ENCODE measurements at regions not wholly inside any gene's neighbourhood (a gene's known extent, or its start where the extent isn't known, plus 50 kb on each side); places are given as distances from the start of the nearest gene placed in this dataset.

GRCh38 chr3:177550667-177551066 is 353.4 kb upstream of the TBL1XR1 start:
- no peak overlapping the region for H3K27ac ChIP-seq (ENCODE audit: low read depth in 1 of 2, low read length in 2 of 2)
- no peaks in the 10 kb centered on the region for H3K9me3 ChIP-seq (ENCODE audit: control insufficient read depth in 4 of 4, low read length in 3 of 4)
- TF ChIP-seq TAF1 (conservative IDR thresholded peaks at IDR 0.05) (no peak), HNF4G (IDR thresholded peaks at IDR 0.05) (no peak), HNF4A (conservative IDR thresholded peaks at IDR 0.05) (no peak)
- TF ChIP-seq, protein P1, sequence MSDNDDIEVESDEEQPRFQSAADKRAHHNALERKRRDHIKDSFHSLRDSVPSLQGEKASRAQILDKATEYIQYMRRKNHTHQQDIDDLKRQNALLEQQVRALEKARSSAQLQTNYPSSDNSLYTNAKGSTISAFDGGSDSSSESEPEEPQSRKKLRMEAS (IDR thresholded peaks at IDR 0.05): no peak
- TF ChIP-seq, protein P2, sequence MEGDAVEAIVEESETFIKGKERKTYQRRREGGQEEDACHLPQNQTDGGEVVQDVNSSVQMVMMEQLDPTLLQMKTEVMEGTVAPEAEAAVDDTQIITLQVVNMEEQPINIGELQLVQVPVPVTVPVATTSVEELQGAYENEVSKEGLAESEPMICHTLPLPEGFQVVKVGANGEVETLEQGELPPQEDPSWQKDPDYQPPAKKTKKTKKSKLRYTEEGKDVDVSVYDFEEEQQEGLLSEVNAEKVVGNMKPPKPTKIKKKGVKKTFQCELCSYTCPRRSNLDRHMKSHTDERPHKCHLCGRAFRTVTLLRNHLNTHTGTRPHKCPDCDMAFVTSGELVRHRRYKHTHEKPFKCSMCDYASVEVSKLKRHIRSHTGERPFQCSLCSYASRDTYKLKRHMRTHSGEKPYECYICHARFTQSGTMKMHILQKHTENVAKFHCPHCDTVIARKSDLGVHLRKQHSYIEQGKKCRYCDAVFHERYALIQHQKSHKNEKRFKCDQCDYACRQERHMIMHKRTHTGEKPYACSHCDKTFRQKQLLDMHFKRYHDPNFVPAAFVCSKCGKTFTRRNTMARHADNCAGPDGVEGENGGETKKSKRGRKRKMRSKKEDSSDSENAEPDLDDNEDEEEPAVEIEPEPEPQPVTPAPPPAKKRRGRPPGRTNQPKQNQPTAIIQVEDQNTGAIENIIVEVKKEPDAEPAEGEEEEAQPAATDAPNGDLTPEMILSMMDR (IDR thresholded peaks at IDR 0.05; ENCODE audit: low read depth, low read length, missing input control): no peak
- H3K27me3 ChIP-seq (ENCODE audit: control insufficient read depth in 4 of 4, insufficient read depth in 4 of 4, low read length in 3 of 4): no peaks in the 10 kb centered on the region
- no peak overlapping the region for H3K4me3 ChIP-seq (ENCODE audit: low read depth in 1 of 3, low read length in 3 of 3)
- WGBS: 99% methylated on average over 1 of the region's 1 CpG
- no peak for DNase-seq (ENCODE audit: low spot score)
- no peak overlapping the region for H3K9ac ChIP-seq (ENCODE audit: low read depth in 1 of 2, low read length in 2 of 2)
- no peaks in the 10 kb centered on the region for H3K36me3 ChIP-seq (ENCODE audit: control insufficient read depth in 4 of 4, insufficient read depth in 3 of 4, low read depth in 1 of 4, low read length in 3 of 4)
- H3K4me1 ChIP-seq (ENCODE audit: control insufficient read depth in 4 of 4, insufficient read depth in 4 of 4, low read length in 3 of 4): no peaks in the 10 kb centered on the region

- TF ChIP-seq TAF1 (conservative IDR thresholded peaks at IDR 0.05) (no peak), RAD21 (IDR thresholded peaks at IDR 0.05) (peak in 1 of 2 donors; percentile 31)
- no peaks in the 10 kb centered on the region for H3K9me3 ChIP-seq (ENCODE audit: control insufficient read depth in 4 of 4, low read length in 3 of 4)
- no peak overlapping the region for H3K27ac ChIP-seq (ENCODE audit: low read depth in 1 of 2, low read length in 2 of 2)
- no peaks in the 10 kb centered on the region for H3K27me3 ChIP-seq (ENCODE audit: control insufficient read depth in 4 of 4, insufficient read depth in 4 of 4, low read length in 3 of 4)
- 78% methylated on average over 4 of the region's 4 CpGs for WGBS
- no peaks in the 10 kb centered on the region for H3K36me3 ChIP-seq (ENCODE audit: control insufficient read depth in 4 of 4, insufficient read depth in 3 of 4, low read depth in 1 of 4, low read length in 3 of 4)
- H3K4me3 ChIP-seq (ENCODE audit: low read depth in 1 of 3, low read length in 3 of 3): no peak overlapping the region
- no peak for DNase-seq (ENCODE audit: low spot score)
- H3K9ac ChIP-seq (ENCODE audit: low read depth in 1 of 2, low read length in 2 of 2): no peak overlapping the region
- no peaks in the 10 kb centered on the region for H3K4me1 ChIP-seq (ENCODE audit: control insufficient read depth in 4 of 4, insufficient read depth in 4 of 4, low read length in 3 of 4)
These were observed 354.2 kb upstream of the TBL1XR1 start for GRCh38 chr3:177551431-177551836.

DNA sequence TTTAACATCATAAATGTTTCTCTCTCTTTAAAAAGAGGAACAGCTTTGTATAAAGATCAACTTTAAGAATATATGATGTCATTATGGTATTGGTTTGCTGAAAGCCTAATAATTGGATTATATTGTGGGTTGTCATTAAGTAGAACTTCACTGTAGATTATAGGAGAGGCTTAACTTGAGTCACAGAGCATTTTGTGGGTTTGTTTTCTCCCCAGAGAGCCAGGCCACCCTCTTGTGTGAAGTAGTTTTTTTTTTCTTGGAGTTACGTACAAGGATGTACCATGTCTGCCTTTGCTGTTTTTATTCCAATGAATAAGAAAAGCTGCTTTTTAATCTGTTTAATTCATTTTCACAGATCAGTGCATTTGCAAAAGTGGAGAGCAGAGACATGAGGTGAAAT is 354.8 kb upstream of the TBL1XR1 start:
- no peak for DNase-seq (ENCODE audit: low spot score)
- no peak overlapping the region for H3K4me3 ChIP-seq (ENCODE audit: low read depth in 1 of 3, low read length in 3 of 3)
- 95% methylated on average over 1 of the region's 1 CpG for WGBS
- no peaks in the 10 kb centered on the region for H3K9me3 ChIP-seq (ENCODE audit: control insufficient read depth in 4 of 4, low read length in 3 of 4)
- no peaks in the 10 kb centered on the region for H3K4me1 ChIP-seq (ENCODE audit: control insufficient read depth in 4 of 4, insufficient read depth in 4 of 4, low read length in 3 of 4)
- no peak for TF ChIP-seq TAF1 (conservative IDR thresholded peaks at IDR 0.05)
- no peak for TF ChIP-seq NR2F2 (IDR thresholded peaks at IDR 0.05)
- no peak for TF ChIP-seq FOXA2 (IDR thresholded peaks at IDR 0.05)
- TF ChIP-seq, protein P3, sequence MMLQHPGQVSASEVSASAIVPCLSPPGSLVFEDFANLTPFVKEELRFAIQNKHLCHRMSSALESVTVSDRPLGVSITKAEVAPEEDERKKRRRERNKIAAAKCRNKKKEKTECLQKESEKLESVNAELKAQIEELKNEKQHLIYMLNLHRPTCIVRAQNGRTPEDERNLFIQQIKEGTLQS (IDR thresholded peaks at IDR 0.05): no peak
- no peak for TF ChIP-seq GABPA (IDR thresholded peaks at IDR 0.05 in 1 of 2, conservative IDR thresholded peaks at IDR 0.05 in 1 of 2)
- no peak for TF ChIP-seq JUND (IDR thresholded peaks at IDR 0.05)
- no peak for TF ChIP-seq HNF4A (conservative IDR thresholded peaks at IDR 0.05)
- TF ChIP-seq RAD21 (IDR thresholded peaks at IDR 0.05): no peak
- no peak for TF ChIP-seq REST (IDR thresholded peaks at IDR 0.05)
- TF ChIP-seq, protein P1 (IDR thresholded peaks at IDR 0.05): no peak
- H3K9ac ChIP-seq (ENCODE audit: low read depth in 1 of 2, low read length in 2 of 2): no peak overlapping the region
- H3K27me3 ChIP-seq (ENCODE audit: control insufficient read depth in 4 of 4, insufficient read depth in 4 of 4, low read length in 3 of 4): no peaks in the 10 kb centered on the region
- no peak overlapping the region for H3K27ac ChIP-seq (ENCODE audit: low read depth in 1 of 2, low read length in 2 of 2)
- H3K36me3 ChIP-seq (ENCODE audit: control insufficient read depth in 4 of 4, insufficient read depth in 3 of 4, low read depth in 1 of 4, low read length in 3 of 4): no peaks in the 10 kb centered on the region
